GM13977 (cell line): ENCODE measurements at regions not wholly inside any gene's neighbourhood (a gene's known extent, or its start where the extent isn't known, plus 50 kb on each side); places are given as distances from the start of the nearest gene placed in this dataset.

ENCODE experiments used
- DNase-seq: peaks from one replicate; pipeline ENCODE4 v3.0.0; 2012; ENCODE audit warnings: low spot score
- in situ Hi-C: fragments of 300-500 bp; cut with MboI; formaldehyde crosslinking; loops from one replicate; pipeline ENCODE4 v1.12.0; 2022; ENCODE audit warnings: low sequenced_read_pairs, low pct_unique_long_range_greater_than_20kb, mixed read lengths, inconsistent platforms; ENCODE audit not compliant: unreplicated experiment
- TF ChIP-seq, protein P1 (sequence below): IDR thresholded peaks from 2 replicates; pipeline ENCODE4 v1.5.1; 2012; ENCODE audit warnings: mild to moderate bottlenecking, control low read depth; ENCODE audit not compliant: insufficient read depth; ENCODE audit errors: extremely low read depth, missing control alignments

DNA sequence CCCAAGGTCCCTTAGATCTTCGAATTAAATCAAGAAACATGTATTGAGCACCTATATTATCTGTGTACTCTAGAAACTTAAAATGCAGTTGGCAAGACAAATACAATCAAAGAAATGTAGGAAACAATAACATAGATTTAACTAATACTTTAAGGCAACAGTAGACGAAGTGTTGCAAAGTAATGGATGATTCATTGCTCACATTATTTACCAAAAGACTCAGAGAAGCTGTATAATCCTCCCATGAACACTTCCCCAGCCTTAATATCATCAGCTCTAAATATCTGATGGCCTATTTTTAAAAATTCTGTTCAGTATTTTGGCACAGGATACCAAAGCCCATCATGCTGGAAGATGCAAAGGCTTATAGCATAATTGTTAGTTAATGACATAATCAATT is 272.1 kb upstream of the TTC14 start:
- TF ChIP-seq, protein P1, sequence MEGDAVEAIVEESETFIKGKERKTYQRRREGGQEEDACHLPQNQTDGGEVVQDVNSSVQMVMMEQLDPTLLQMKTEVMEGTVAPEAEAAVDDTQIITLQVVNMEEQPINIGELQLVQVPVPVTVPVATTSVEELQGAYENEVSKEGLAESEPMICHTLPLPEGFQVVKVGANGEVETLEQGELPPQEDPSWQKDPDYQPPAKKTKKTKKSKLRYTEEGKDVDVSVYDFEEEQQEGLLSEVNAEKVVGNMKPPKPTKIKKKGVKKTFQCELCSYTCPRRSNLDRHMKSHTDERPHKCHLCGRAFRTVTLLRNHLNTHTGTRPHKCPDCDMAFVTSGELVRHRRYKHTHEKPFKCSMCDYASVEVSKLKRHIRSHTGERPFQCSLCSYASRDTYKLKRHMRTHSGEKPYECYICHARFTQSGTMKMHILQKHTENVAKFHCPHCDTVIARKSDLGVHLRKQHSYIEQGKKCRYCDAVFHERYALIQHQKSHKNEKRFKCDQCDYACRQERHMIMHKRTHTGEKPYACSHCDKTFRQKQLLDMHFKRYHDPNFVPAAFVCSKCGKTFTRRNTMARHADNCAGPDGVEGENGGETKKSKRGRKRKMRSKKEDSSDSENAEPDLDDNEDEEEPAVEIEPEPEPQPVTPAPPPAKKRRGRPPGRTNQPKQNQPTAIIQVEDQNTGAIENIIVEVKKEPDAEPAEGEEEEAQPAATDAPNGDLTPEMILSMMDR = no peak
- no peak for DNase-seq
- in situ Hi-C loops = no loop called here

DNA sequence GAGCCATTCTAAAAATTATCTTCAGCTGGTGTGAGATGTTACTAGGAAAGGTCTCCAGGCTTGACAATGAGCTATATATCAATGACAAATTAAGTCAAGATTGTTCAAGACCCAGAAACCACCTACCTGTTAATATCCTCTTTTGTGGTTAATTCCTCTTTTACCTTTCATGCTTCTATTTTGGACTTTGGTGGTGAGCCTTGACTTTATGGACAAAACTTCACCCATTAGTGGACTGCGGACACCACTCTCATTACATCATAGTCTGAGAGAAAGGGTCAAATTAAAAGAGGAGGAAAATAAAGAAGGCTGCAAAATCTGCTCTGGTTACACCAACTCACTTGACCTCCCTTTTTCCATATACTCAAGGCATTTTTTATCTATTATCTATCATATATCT is 271.5 kb upstream of the TTC14 start:
- TF ChIP-seq, protein P1 = no peak
- in situ Hi-C loops = no loop called here
- no peak for DNase-seq

DNA sequence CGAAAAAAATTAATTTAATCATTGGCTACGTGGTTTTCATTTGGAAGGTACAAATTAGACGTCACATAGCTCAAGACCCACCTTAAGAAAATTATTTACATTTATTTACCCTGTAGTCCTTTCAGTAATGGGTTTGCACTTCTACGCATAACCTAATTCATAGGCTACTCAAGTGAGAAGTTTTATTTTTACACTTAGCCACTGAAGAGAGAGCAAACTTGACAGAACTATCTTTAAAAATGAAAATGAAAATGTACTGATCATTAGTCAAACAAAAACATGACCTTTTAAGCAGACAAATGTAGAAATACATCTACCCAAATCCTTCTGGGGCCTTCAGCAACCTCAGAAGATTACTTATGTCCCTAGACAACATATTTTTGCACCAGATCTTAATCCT is 269.4 kb upstream of the TTC14 start:
- TF ChIP-seq, protein P1 = no peak
- no peak for DNase-seq
- in situ Hi-C loops = no loop called here

DNA sequence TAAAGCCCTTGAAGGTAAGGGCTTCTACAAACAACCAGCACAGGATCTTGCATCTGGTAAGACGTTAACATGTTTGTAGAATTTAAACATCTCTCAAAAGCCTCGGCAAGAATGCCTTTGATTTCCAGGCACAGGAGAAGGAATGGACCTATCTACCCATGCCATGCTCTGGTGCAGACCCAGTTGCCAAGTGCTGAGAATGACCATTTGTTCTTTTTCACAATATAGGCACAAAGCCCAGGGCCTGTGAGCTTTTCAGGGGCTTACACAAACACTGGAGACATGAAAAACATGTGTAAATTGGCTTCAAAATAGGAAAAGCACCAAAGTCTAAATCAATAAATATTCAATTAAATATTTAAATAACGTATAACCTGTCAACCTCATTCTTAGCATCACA is 266.9 kb upstream of the TTC14 start:
- in situ Hi-C loops = no loop called here
- TF ChIP-seq, protein P1 = no peak
- DNase-seq = no peak

DNA sequence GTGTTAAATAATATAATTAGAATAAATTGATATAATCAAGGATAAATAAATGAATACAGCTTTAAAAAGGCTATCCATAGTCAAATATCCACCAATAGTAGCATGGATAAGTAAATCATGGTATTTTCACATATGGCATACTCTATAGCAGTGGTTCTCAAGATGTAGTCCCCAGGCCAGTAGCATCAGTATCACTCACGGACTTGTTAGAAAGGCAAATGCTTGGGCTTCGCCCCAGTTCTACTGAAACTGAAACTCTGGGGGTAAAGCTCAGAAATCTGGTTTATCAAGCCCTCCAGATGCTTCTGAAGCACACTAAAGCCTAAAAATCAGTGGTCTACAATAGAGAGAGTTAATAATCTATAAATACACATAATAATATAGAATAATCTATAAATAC is 261.6 kb upstream of the TTC14 start:
- DNase-seq = no peak
- TF ChIP-seq, protein P1 = no peak
- in situ Hi-C loops = no loop called here

DNA sequence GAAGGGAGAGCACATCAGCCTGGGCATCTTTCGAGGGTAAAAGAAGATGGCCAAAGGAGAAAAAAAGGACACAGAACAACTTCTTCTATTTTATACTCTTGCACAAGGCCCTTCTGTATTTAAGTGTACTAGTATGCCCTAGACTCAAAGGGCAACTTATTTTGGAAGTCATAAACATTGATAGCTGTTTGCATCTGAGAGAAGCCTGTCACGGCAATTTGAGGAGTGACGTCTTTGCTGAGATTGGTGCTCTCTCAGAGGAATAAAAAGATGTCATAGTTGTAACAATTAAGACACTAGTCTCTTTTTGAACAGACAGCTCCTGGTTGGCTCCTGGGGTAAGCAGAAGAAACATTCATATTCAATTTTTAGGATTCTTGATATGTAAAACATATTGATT is 260.4 kb upstream of the TTC14 start:
- TF ChIP-seq, protein P1 = no peak
- no peak for DNase-seq
- in situ Hi-C loops = no loop called here

DNA sequence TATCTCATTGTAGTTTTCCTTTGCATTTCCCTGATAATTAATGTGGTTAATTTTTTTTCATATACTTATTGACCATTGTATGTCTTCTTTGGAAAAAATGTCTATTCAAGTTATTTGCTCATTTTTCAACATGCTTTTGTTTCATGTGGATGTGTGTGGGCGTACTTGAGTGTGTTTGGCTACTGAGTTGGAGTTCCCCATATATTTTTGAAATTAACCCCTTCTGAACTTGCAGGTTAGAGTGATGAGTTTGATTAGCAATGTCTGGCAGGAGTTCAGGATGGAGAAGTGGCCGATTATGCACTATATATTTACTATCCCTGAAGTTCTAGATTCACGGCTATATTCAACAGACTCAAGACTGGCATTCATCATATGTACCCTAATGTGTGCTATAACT is 250.4 kb upstream of the TTC14 start:
- no peak for DNase-seq
- TF ChIP-seq, protein P1 = no peak
- in situ Hi-C loops = no loop called here
